ENCODE measurements at regions not wholly inside any gene's neighbourhood (a gene's known extent, or its start where the extent isn't known, plus 50 kb on each side); places are given as distances from the start of the nearest gene placed in this dataset.

GRCh38 chr14:54087376-54087775, 130.8 kb upstream of the BMP4 start:
- CTCF ChIA-PET = no interaction called here
- H3K23ac ChIP-seq (ENCODE audit: low read depth, low read length) = no peak overlapping the region
- H4K20me1 ChIP-seq (ENCODE audit: insufficient read depth, low read length) = no peaks in the 10 kb centered on the region
- no peak overlapping the region for H3K4ac ChIP-seq (ENCODE audit: low read depth, low read length)
- no peak for ATAC-seq (ENCODE audit: low read depth)
- no peak overlapping the region for H3K9ac ChIP-seq (ENCODE audit: low read depth, low read length)
- H3K36me3 ChIP-seq (ENCODE audit: control insufficient read depth, insufficient read depth, low read length) = no peaks in the 10 kb centered on the region
- intact Hi-C loops (cut with micrococcal nuclease) (loop anchor here (2.0 kb wide), 1 partner anchor 21 kb away; no protein-coding TSS in a partner anchor), dilution Hi-C loops (cut with HindIII; ENCODE audit: low sequenced_read_pairs, unreplicated experiment) (no loop called here), in situ Hi-C loops (cut with MboI; ENCODE audit: low sequenced_read_pairs) (no loop called here)
- H4K8ac ChIP-seq (ENCODE audit: low read depth in 2 of 2, low read length in 2 of 2) = no peak overlapping the region
- DNase-seq = no peak
- H3K27ac ChIP-seq (ENCODE audit: insufficient read depth, low read length) = no peak overlapping the region
- no TSS peak for BruUV-seq (replicated peaks)
- H3K79me1 ChIP-seq (ENCODE audit: low read depth in 1 of 2, low read length in 2 of 2) = no peaks in the 10 kb centered on the region
- no peak overlapping the region for H4K5ac ChIP-seq (ENCODE audit: low read depth, low read length)
- H2AFZ ChIP-seq (replicated peaks; ENCODE audit: low read length, poor library complexity) = no peak overlapping the region
- TF ChIP-seq MAZ (IDR thresholded peaks at IDR 0.05; ENCODE audit: borderline replicate concordance, low read depth, low read length) (no peak), POLR2A (IDR thresholded peaks at IDR 0.05; ENCODE audit: low read depth, low read length) (no peak), RAD21 (IDR thresholded peaks at IDR 0.05; ENCODE audit: low read length) (no peak), CTCF (conservative IDR thresholded peaks at IDR 0.05; ENCODE audit: low read depth, low read length) (no peak), BHLHE40 (IDR thresholded peaks at IDR 0.05; ENCODE audit: low read depth, low read length) (no peak), SMC3 (IDR thresholded peaks at IDR 0.05; ENCODE audit: low read depth, low read length) (no peak), RFX5 (IDR thresholded peaks at IDR 0.05; ENCODE audit: low read depth, low read length) (no peak), MXI1 (IDR thresholded peaks at IDR 0.05; ENCODE audit: borderline replicate concordance, low read depth, low read length) (no peak), CHD1 (IDR thresholded peaks at IDR 0.05; ENCODE audit: low read depth, low read length) (no peak), CEBPB (IDR thresholded peaks at IDR 0.05; ENCODE audit: low read depth, low read length) (no peak)
- TF ChIP-seq, protein P1, sequence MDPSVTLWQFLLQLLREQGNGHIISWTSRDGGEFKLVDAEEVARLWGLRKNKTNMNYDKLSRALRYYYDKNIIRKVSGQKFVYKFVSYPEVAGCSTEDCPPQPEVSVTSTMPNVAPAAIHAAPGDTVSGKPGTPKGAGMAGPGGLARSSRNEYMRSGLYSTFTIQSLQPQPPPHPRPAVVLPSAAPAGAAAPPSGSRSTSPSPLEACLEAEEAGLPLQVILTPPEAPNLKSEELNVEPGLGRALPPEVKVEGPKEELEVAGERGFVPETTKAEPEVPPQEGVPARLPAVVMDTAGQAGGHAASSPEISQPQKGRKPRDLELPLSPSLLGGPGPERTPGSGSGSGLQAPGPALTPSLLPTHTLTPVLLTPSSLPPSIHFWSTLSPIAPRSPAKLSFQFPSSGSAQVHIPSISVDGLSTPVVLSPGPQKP (IDR thresholded peaks at IDR 0.05; ENCODE audit: borderline replicate concordance, low read depth, low read length) = no peak
- TF ChIP-seq, protein P2, sequence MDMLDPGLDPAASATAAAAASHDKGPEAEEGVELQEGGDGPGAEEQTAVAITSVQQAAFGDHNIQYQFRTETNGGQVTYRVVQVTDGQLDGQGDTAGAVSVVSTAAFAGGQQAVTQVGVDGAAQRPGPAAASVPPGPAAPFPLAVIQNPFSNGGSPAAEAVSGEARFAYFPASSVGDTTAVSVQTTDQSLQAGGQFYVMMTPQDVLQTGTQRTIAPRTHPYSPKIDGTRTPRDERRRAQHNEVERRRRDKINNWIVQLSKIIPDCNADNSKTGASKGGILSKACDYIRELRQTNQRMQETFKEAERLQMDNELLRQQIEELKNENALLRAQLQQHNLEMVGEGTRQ (IDR thresholded peaks at IDR 0.05; ENCODE audit: low read depth, low read length) = no peak
- no peak overlapping the region for H2BK5ac ChIP-seq (ENCODE audit: low read depth, low read length, poor library complexity, severe bottlenecking)
- H4K91ac ChIP-seq (ENCODE audit: insufficient read depth, low read depth, low read length) = no peak overlapping the region
- H2BK15ac ChIP-seq (ENCODE audit: low read depth, low read length) = no peak overlapping the region
- H3K14ac ChIP-seq (replicated peaks; ENCODE audit: low read depth, low read length) = no peak overlapping the region
- no peak overlapping the region for H2AK9ac ChIP-seq (replicated peaks; ENCODE audit: low read depth, low read length, poor library complexity)
- no peak overlapping the region for H2BK120ac ChIP-seq (ENCODE audit: low read depth, low read length)
- H3K4me3 ChIP-seq (ENCODE audit: insufficient read depth, low read depth, low read length) = no peak overlapping the region
- POLR2A ChIA-PET (ENCODE audit: unreplicated experiment) = no interaction called here
- no peak overlapping the region for H3K56ac ChIP-seq (ENCODE audit: extremely low read depth, insufficient read depth, low read length)
- H3K18ac ChIP-seq (ENCODE audit: low read depth, low read length) = no peak overlapping the region
- H3K27me3 ChIP-seq (ENCODE audit: control insufficient read depth, insufficient read depth, low read length) = no peaks in the 10 kb centered on the region; the same call in 1 of the 2 replicates
- peaks cover 8% of the 10 kb centered on the region; the same call in 1 of the 2 replicates for H3K4me1 ChIP-seq (ENCODE audit: control insufficient read depth, insufficient read depth, low read length)
- H2BK20ac ChIP-seq (ENCODE audit: low read depth, low read length) = no peak overlapping the region
- WGBS, 2 experiments (ENCODE audit: extremely low coverage in 2 of 2, insufficient read length in 1 of 2) = no CpG with 5 or more reads among the region's 4 CpGs
- no peak overlapping the region for H2AK5ac ChIP-seq (ENCODE audit: low read depth, low read length)
- H3K9me1 ChIP-seq (ENCODE audit: insufficient read depth, low read length) = no peaks in the 10 kb centered on the region
- no peaks in the 10 kb centered on the region for H3K9me3 ChIP-seq (ENCODE audit: control insufficient read depth, insufficient read depth, low read length)
- no peak overlapping the region for H3K4me2 ChIP-seq (ENCODE audit: low read depth, low read length)
